A172 (cell line): ENCODE measurements at regions not wholly inside any gene's neighbourhood (a gene's known extent, or its start where the extent isn't known, plus 50 kb on each side); places are given as distances from the start of the nearest gene placed in this dataset.
"Not testable (repeated sequence)": the region's sequence is repeated elsewhere in the genome, so short reads cannot be mapped to it uniquely, and the experiment has no call there.

Experiments
- DNase-seq: peaks from one replicate; pipeline ENCODE4 v3.0.0-alpha.2; 2015; ENCODE audit warnings: low spot score

DNA sequence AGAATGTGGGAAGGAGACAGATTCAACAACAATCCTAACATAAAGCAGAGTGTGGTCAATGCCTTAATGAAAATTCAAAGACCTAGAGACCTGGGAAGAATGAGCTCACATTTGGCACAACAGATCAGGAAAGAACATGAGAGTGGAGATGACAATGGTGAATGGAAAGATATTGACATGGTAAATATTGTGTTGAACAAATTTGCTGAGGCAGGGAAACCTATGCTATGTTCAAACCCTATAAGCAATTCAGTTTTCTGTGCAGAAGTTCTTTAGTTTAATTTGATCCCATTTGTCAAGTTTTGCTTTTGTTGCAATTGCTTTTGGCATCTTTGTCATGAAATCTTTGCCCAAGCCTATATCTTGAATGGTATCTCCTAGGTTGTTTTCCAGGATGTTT, 199.4 kb upstream of the LRRTM4 start:
- DNase-seq = no peak

DNA sequence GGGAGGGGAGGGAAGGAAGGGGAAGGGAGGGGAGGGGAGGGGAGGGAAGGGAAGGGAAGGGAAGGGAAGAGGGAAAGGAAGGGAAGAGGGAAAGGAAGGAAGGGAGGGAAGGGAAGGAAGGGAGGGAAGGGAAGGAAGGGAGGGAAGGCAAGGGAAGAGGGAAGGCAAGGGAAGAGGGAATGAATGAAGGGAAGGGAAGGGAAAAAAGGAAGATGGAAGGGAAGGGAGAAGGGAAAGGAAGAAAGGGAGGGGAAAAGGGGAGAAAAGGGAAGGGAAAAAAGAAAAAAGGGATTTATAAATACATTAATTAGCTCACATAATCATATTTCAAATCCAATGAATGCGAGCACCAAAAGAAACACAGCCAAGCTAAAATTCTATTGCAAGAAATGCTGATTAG, 202.9 kb upstream of the LRRTM4 start:
- DNase-seq = no peak

DNA sequence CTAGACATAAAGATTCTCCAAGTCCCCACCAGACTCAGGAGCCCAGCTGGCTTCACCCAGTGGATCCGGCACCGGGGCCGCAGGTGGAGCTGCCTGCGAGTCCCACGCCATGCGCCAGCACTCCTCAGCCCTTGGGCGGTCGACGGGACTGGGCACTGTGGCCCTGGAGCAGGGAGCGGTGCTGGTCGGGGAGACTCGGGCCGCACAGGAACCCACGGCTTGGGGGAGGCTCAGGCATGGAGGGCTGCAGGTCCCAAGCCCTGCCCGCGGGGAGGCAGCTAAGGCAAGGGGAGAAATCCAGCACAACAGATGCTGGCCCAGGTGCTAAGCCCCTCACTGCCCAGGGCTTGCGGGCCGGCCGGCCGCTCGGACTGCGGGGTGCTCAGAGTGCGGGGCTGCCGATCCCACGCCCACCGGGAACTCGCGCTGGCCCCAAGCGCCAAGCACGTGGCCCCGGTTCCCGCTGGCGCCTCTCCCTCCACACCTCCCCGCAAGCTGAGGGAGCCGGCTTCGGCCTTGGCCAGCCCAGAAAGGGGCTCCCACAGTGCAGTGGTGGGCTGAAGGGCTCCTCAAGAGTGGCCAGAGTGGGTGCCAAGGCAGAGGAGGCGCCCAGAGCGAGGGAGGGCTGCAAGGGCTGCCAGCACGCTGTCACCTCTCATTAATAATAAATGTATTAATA, 212.6 kb upstream of the LRRTM4 start:
- DNase-seq = not testable (repeated sequence)

DNA sequence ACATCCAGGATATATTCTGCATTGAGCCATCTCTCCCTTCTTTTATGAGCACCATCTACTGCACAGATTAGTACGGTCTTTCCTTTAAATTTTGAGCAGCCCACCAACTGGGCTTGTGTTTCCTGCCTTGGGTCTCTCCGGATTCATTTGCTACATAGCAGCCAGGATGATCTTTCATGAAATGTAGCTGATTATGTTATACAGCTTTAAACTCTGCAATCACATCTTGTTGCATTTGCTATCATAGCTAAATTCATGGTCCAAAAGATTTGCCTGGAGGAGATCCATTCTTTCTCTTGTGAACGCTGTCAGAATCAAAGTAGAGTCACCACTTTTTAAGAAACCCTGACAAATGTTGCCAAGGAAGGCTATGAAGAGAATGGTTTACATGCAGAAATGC, 215.1 kb upstream of the LRRTM4 start:
- DNase-seq = no peak

DNA sequence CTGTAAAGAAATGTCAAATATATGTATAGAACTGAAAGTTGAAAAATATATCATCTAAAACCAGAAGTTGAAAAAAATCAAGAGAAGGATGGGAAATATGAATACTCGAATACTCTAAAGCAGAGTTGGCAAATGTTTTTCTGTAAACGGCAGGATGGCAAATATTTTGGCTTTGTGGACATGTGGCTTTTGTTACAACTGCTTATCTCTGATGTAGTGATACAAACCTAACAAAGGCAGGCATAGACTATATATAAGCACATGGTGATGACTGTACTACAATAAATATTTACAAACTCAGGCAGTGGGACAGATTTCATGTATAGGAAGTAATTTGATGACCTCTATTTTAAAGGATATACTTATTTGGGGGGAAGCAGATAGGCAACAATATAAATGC, 224.6 kb upstream of the LRRTM4 start:
- no peak for DNase-seq

DNA sequence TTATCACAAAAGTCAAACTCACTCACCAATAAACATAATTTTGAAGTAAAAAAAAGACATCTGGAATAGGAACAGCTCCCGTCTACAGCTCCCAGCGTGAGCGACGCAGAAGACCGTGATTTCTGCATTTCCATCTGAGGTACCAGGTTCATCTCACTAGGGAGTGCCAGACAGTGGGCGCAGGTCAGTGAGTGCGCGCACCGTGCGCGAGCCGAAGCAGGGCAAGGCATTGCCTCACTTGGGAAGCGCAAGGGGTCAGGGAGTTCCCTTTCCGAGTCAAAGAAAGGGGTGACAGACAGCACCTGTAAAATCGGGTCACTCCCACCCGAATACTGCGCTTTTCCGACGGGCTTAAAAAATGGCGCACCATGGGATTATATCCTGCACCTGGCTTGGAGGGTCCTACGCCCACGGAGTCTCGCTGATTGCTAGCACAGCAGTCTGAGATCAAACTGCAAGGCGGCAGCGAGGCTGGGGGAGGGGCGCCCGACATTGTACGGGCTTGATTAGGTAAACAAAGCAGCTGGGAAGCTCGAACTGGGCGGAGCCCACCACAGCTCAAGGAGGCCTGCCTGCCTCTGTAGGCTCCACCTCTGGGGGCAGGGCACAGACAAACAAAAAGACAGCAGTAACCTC, 231.7 kb upstream of the LRRTM4 start:
- not testable (repeated sequence) for DNase-seq

DNA sequence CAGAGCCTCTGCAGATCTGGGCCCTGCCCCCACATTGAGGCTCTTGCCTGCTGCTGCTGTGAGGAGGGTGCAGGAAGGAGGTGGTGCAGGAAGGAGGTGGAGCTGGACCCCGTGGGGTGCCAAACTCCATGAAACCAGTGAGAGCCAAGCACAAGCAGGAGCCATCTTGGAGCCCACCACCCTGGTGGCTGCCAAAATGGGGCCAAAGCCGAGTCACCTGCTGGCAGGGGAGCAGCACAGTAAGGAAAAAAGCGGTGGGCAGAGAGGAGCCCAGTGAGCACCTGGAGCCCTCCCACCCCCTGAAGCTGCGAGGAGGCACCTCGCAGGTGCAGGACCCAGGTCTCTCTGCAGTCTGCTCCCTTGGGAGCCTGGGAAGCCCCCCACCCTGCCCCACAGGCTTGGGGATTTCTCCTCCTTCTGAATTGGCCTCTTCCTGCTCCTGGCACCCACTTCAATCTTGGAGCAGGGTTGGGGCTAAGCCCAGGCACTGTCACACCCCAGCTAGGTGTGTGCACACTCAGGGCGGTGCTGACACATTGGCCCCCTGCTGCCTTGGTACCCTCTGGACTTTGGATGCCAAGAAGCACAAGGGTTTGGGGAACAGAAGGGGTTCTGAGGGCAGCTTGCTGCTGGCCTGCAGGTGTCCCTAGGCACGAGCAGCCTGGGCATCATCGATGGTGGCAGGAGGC, 245.4 kb upstream of the LRRTM4 start:
- no peak for DNase-seq

DNA sequence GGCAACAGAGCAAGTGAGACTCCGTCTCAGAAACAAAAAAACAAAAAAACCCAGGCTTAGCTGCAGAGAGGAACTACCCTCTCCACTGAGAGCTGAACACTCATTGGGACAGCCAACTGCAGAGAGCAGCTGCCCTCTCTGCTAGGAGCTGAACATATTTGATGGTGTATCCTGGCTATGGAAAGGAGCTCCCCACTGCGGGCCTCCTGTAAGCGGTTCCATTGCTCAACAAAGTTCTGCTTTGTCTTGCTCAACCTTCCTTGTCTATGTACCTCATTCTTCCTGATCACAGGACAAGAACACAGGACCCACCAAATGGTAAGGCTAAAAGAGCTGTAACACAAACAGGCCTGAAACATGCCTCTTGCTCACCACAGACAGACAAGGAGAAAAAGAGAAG, 246.3 kb upstream of the LRRTM4 start:
- DNase-seq = no peak

DNA sequence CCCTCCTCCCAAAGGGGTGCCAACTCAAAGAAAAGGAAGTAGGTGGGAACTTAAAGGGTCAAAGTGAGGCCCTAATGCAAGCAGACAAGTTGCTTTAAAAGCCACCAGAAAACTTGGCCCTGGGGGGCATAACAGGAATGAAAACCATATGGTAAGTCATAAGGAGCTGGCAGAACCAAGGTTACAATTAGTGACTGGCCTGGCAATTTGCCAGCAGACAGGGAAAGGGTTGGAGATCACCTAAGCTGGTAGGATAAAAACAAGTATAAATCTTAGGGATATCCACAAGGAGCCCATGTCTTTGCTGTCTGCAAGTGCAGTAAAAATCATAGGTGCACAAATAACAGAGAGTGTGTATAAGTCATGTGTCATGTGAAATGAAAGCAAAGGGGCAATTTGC, 256.7 kb upstream of the LRRTM4 start:
- DNase-seq = no peak

DNA sequence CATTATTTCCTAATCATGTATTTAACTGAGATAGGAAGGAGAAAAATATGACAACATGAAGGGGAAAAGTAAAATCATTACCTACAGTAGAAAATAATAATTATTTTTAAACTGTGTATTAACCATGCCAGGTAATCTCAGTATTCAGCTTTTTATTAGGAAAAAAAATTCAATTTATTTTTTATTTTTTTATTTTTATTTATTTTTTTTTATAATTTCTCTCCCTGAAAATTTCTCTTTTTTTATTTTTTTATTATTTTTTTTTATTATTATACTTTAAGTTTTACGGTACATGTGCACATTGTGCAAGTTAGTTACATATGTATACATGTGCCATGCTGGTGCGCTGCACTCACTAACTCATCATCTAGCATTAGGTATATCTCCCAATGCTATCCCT, 271.3 kb upstream of the LRRTM4 start:
- not testable (repeated sequence) for DNase-seq

DNA sequence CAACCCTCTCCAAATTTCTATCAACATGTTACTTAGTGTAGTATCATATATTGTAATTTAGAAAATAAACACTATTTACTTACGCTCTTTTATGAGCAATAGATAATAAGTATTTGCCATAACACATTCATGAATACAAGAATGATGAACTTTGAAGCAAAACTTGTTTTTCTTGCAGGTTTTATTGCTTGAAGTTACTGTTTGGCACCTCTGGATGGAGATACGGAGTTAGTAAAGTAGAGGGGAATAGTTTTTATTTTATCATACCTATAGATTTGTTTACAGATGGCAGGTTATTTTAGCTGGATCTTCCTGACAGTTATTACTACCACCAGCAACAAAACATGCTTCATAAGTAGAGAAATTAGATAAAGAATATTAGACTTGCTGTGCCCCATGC, 274.2 kb upstream of the LRRTM4 start:
- no peak for DNase-seq

DNA sequence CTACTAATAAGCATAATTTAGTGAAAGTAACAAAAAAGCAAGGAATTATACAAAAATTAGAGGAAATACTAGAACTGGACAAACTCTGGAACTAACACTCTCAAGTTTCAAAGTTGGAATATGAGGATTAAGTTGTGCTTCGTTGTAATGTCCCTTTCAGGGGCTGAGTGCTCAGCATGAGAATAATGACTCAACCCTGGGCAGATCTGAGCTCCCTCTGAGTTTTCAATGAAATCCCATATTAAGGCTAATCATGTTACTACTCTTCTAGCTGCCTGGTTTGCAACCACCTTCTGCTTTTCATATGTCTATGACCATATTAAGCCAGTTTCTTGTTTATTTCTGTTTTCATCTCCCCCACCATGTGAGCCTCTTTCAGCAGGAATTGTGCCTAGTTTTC, 274.9 kb upstream of the LRRTM4 start:
- no peak for DNase-seq

DNA sequence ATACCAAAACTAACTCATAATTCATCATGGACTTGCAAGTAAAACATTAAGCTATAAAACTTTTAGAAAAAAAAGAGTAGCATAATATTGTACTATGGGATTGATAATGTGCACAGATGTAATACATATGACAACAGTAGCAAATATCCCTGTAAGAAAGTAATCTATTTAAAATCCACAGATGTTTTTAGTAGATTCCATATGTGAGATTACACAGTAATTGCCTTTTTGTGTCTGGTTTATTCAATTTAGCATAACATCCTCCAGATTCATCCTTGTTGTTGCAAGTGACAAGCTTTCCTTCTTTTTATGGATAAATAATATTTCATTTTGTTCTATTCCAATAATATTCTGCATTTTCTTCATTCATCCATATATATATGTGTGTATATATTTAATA, 278.2 kb upstream of the LRRTM4 start:
- no peak for DNase-seq

DNA sequence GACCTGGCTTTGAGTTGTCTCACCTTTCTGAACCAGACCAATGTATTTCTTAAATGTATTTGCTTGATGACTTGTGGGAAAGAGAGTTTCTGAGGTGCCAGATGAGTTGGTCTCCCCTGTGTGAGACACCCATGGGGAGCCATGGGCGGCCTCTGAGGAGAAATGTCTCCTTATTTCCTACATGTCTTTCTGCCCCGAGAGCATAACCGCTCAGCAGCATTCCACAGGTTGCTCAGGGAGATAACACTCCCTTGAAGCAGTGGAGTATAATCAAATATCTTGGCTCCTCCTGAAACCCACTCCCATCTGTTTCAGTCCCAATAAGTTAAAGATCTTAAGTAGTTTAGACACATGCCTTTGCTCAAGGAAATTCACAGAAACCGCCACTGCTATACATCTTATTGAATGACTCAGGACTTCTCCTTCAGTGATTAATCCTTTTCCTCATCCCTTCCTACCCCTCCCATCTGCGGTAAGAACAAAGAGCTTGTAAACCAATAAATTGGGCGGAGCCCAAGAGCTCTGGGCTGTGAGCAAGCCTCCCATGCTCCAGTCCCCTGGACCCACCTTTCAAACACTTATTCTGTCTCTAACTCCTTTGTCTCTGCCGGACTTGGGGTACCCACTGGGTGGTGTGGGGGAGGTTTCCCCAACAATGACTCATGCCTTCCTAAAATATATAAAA, 285.5 kb upstream of the LRRTM4 start:
- peak; percentile 82 for DNase-seq

DNA sequence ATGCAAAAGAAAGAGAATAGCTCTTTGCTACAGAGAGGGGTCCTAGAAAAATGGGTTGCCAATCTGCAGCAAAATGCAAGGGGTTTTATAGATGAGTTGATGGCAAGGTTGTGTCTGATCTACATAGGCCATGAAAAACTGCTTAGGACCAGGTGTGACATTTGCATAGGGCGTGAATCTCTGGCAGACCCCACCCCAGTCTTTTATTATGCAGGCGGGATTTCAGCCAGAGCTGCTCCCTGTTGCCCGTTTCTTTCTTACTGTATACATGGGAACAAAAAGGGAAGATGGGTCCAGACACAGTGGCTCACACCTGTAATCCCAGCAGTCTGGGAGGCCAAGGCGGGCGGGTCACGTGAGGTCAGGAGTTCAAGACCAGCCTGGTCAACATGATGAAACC, 286.4 kb upstream of the LRRTM4 start:
- DNase-seq = no peak

DNA sequence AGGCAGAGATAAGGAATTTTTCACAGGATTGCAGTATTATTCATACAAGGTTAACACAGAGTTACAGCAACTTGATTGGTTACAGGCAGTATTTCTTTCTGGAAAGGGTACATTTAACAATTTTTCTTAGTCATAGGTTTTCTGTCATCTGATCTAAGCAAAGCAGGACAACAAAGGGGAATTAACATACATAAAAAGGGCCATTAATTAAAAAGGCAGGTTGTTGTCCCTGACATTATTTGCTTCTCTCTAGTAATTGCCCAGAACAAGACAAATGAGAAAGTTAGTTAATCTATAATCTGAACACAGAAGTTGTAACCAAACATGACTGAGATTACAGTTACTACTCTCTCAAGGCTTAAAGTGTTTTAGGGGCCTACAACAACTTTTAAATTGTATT, 291.4 kb upstream of the LRRTM4 start:
- peak; percentile 10 for DNase-seq

DNA sequence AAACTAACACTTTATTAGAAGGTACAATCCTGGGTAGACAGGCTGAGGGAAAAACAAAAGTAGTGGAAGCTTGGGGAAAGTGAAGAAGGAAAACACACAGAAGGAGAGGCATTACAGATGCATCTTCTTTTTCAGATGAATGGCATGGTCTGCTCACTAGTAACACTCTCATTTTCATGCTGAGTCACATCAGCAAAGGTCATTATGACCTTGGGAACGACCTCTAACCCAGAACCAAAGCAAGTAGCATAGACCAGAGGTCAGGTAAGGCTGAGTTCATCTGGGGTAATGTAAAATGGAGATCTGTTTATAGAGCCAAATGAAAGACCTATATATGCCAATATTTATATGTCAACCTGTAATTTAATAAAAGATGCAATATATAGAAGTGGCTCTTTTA, 294.4 kb upstream of the LRRTM4 start:
- DNase-seq = no peak

DNA sequence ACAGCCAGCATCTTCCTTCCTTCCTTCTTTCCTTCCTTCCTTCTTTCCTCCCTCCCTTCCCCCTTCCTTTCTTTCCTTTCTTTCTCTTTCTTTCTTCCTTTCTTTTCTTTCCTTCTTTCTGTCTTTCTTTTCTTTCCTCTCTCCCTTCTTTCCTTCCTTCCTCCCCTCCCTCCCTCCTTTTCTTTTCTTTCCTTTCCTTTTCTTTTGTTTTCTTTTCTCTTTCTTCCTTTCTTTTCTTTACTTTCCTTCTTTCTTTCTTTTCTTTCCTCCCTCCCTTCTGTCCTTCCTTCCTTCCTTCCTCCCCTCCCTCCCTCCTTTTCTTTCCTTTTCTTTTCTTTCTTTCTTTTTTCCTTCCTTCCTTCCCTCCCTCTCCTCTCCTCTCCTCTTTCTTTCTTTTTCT, 296.0 kb upstream of the LRRTM4 start:
- no peak for DNase-seq

DNA sequence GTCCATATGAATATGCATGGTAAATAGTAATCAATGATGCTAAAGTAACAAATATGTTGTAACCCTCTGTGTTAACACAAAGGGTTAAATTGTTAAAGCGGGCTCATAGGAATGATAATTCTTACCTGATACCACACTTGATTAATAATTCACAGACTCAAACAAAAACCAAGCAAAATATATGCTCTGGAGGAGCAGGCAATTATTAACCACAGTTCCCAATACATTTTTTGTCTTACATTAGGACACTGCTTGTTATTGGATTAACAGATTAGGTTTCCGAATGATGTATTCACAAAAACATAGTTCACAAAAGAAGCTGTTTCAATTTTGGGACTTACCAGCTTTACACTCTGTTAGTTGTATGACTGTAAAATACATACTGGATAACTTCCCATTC, 300.9 kb upstream of the LRRTM4 start:
- no peak for DNase-seq

DNA sequence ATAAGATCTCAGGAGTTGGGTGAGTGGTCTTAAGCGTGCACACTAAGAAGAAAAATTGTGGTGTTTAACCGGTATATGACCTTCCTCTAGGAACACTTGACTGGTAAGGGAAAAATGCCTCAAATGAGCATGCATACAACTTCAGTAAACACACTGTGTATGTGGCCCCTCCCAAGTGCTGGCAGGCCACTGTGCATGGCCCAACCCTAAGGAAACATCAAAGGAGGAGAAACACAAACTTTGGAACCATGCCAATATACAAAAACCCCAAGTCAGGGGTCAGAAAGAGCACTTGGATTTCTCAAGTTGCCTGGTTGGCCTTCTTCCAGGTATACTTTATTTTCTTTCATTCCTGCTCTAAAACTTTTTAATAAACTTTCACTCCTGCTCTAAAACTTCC, 308.9 kb upstream of the LRRTM4 start:
- no peak for DNase-seq

DNA sequence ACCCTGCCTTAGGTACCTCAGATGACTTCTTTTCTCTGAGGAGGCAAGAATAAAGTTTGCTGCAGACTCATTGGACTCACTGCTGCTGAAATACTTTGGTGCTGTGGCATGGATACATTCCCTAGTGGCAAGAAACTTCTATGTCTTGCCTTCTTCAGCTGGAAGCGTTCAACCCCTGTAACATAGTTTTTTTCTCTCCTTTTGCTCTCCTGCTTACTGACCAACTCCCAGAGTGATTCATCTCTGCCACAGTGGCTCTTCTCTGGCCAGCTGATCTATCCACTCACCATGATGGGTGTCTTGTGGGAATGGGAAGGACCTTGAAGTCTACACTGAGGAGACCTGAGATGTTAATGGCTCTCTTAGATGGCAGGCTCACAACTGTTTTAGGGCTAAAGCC, 309.3 kb upstream of the LRRTM4 start:
- DNase-seq = no peak

DNA sequence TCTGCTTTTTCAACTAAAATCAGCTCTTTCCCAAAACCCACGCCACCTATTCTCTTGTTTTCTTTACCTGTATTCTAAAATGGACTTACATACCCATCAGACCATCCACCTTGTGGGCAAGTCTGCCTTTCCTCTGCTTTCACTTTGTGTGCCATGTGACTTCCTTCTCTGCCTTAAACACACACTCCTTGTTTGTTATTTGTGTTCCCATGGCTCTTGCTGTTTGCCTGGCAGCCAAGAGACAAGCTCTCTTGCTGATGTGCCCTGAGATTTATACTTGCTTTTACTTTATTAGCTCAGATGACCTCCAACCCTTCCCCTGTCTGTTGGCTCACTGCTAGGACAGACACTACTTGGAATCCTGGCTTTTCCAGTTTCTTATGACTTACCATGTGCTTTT, 309.7 kb upstream of the LRRTM4 start:
- no peak for DNase-seq
